Stimulated activated CD8-positive, alpha-beta memory T cell treated with anti-CD3 and anti-CD28 coated beads, Interleukin-12 subunit alpha, Interleukin-12 subunit beta, amount 100 ng/mL, for 24 hours (primary cell): ENCODE measurements at regions not wholly inside any gene's neighbourhood (a gene's known extent, or its start where the extent isn't known, plus 50 kb on each side); places are given as distances from the start of the nearest gene placed in this dataset.

Experiments
- DNase-seq: peaks from one replicate; pipeline ENCODE4 v3.0.0-alpha.2; 2020; ENCODE audit errors: extremely low read depth

- no peak for DNase-seq
Measured at GRCh38 chrX:20522420-20522819, 255.7 kb upstream of the RPS6KA3 start.

GRCh38 chrX:20521222-20521621 is 254.5 kb upstream of the RPS6KA3 start:
- DNase-seq, result no peak

- no peak for DNase-seq
Measured at GRCh38 chrX:20519826-20520225, 253.1 kb upstream of the RPS6KA3 start.

- no peak for DNase-seq
Measured at GRCh38 chrX:20519146-20519545, 252.4 kb upstream of the RPS6KA3 start.

GRCh38 chrX:20517565-20517964 is 250.9 kb upstream of the RPS6KA3 start:
- no peak for DNase-seq

- no peak for DNase-seq
Measured at GRCh38 chrX:20515841-20516461, 249.2 kb upstream of the RPS6KA3 start.

- DNase-seq, result no peak
Measured at GRCh38 chrX:20514358-20514757, 247.6 kb upstream of the RPS6KA3 start.

GRCh38 chrX:20513185-20513584 is 246.5 kb upstream of the RPS6KA3 start:
- no peak for DNase-seq

- no peak for DNase-seq
Measured at GRCh38 chrX:20511792-20512191, 245.1 kb upstream of the RPS6KA3 start.

GRCh38 chrX:20507901-20508620 is 241.4 kb upstream of the RPS6KA3 start:
- no peak for DNase-seq

GRCh38 chrX:20506739-20507138 is 240.0 kb upstream of the RPS6KA3 start:
- no peak for DNase-seq

- no peak for DNase-seq
Measured at GRCh38 chrX:20500949-20501348, 234.2 kb upstream of the RPS6KA3 start.

- DNase-seq, result no peak
Measured at GRCh38 chrX:20500171-20500865, 233.6 kb upstream of the RPS6KA3 start.

- DNase-seq, result no peak
Measured at GRCh38 chrX:20499763-20500162, 233.1 kb upstream of the RPS6KA3 start.

- DNase-seq, result no peak
Measured at GRCh38 chrX:20498851-20499635, 232.3 kb upstream of the RPS6KA3 start.

GRCh38 chrX:20495575-20495974 is 228.9 kb upstream of the RPS6KA3 start:
- no peak for DNase-seq

GRCh38 chrX:20488473-20488872 is 221.8 kb upstream of the RPS6KA3 start:
- DNase-seq, result no peak

- DNase-seq, result no peak
Measured at GRCh38 chrX:20487227-20487626, 220.5 kb upstream of the RPS6KA3 start.

GRCh38 chrX:20481632-20482031 is 214.9 kb upstream of the RPS6KA3 start:
- DNase-seq, result no peak

GRCh38 chrX:20479896-20480295 is 213.2 kb upstream of the RPS6KA3 start:
- DNase-seq, result no peak

GRCh38 chrX:20479048-20479447 is 212.3 kb upstream of the RPS6KA3 start:
- DNase-seq, result no peak

- no peak for DNase-seq
Measured at GRCh38 chrX:20477836-20478524, 211.3 kb upstream of the RPS6KA3 start.
